Spleen (tissue), 11 donors: ENCODE measurements at regions not wholly inside any gene's neighbourhood (a gene's known extent, or its start where the extent isn't known, plus 50 kb on each side); places are given as distances from the start of the nearest gene placed in this dataset.

ENCODE experiments used
- DNase-seq: peaks from one replicate; pipeline ENCODE4 v3.0.0-alpha.2; 2020
- H3K27ac ChIP-seq, 8 donors: fragments of 200-600 bp; sonication (generic) in 7 of 8; 1 replicate in 4 of 8; 2 replicates in 4 of 8; pipeline versions ENCODE4 v1.5.0 to v1.8.0; 2016 to 2021; ENCODE audit warnings: inconsistent platforms in 4 of 8, mild to moderate bottlenecking in 4 of 8, moderate library complexity in 1 of 8
- H3K27me3 ChIP-seq, 7 donors: fragments of 200-600 bp; sonication (generic) in 6 of 7; replicated peaks in 1 of 7; 1 replicate in 4 of 7; 2 replicates in 3 of 7; pipeline versions ENCODE4 v1.5.0 to v1.8.0; 2016 to 2021; ENCODE audit warnings: inconsistent platforms in 3 of 7, mild to moderate bottlenecking in 1 of 7
- H3K36me3 ChIP-seq, 6 donors: fragments of 200-600 bp; sonication (generic) in 5 of 6; 1 replicate in 4 of 6; 2 replicates in 2 of 6; pipeline versions ENCODE4 v1.5.0 to v1.8.0; 2016 to 2021; ENCODE audit warnings: inconsistent platforms in 2 of 6
- H3K4me1 ChIP-seq, 6 donors: fragments of 200-600 bp; sonication (generic) in 5 of 6; 1 replicate in 3 of 6; 2 replicates in 3 of 6; pipeline versions ENCODE4 v1.5.0 to v1.8.0; 2016 to 2021; ENCODE audit warnings: inconsistent platforms in 3 of 6
- H3K4me3 ChIP-seq, 8 donors: fragments of 200-600 bp; sonication (generic) in 7 of 8; 1 replicate in 4 of 8; 2 replicates in 4 of 8; pipeline versions ENCODE4 v1.5.0 to v1.8.0; 2016 to 2021; ENCODE audit warnings: inconsistent platforms in 4 of 8, mild to moderate bottlenecking in 4 of 8, moderate library complexity in 2 of 8
- H3K9me3 ChIP-seq, 8 donors: fragments of 200-600 bp; sonication (generic) in 7 of 8; 1 replicate in 4 of 8; 2 replicates in 4 of 8; pipeline versions ENCODE4 v1.5.0 to v1.8.0; 2016 to 2021; ENCODE audit warnings: inconsistent platforms in 4 of 8
- CTCF ChIP-seq, 11 experiments: fragments of 200-600 bp in 7 of 11; fragments of 450-650 bp in 4 of 11; sonication (generic) in 4 of 11; IDR thresholded peaks in 8 of 11; conservative IDR thresholded peaks in 3 of 11; 1 replicate in 7 of 11; 2 replicates in 4 of 11; pipeline versions ENCODE4 v1.4.0 to v1.8.0; 2016 to 2021; ENCODE audit warnings: antibody characterized with exemption in 11 of 11, inconsistent platforms in 4 of 11, mild to moderate bottlenecking in 1 of 11
- POLR2A ChIP-seq, 3 donors: fragments of 450-650 bp; IDR thresholded peaks; one replicate each; pipeline ENCODE4 v1.5.1; 2017; ENCODE audit warnings: antibody characterized with exemption in 3 of 3, mild to moderate bottlenecking in 1 of 3
- POLR2AphosphoS5 ChIP-seq, 3 donors: sonication (generic); formaldehyde crosslinking; IDR thresholded peaks; one replicate each; pipeline ENCODE4 v1.5.1; 2017; ENCODE audit warnings: antibody characterized with exemption in 3 of 3
- WGBS, 5 donors: extraction: QIAGEN DNeasy Blood & Tissue Kit in 3 of 5; methylation state at CpG; one replicate each; pipeline versions ENCODE4 v1.1.5 to v1.1.7; 2013 to 2018; 5-methylcytosine and 5-hydroxymethylcytosine counted together
- intact Hi-C: fragments of 100-400 bp; cut with DNase I; formaldehyde crosslinking; loops from one replicate; pipeline ENCODE4 v1.15.0; 2023; ENCODE audit warnings: low total_unique reads
- donor health status: healthy with polysubstance abuse.
- donor health status: DM: no; HTN: no; CAD: no; lungs with moderate emphysema.
- donor health status: DM: no; HTN: no; CAD: no.
- donor health status: Bipolar disorder and iron deficiency.
- donor health status: healthy.
- donor health status: DM: no; HTN: no; CAD: no.
- donor health status: DM: yes; HTN: yes; CAD: no.

- Histone ChIP-seq H3K27me3 (no peaks in the 10 kb centered on the region), H3K27ac (no peak overlapping the region), H3K36me3 (no peaks in the 10 kb centered on the region), H3K4me1 (peaks cover 0 to 2% (median 0%) of the 10 kb centered on the region in 6 donors), H3K4me3 (no peak overlapping the region), H3K9me3 (no peaks in the 10 kb centered on the region)
- TF ChIP-seq CTCF (IDR thresholded peaks at IDR 0.05 in 8 of 11, conservative IDR thresholded peaks at IDR 0.05 in 3 of 11), result no peak
- 57 to 70% (median 60%) methylated on average over 3 of the region's 3 CpGs for WGBS, 5 donors
- no peak for DNase-seq
- intact Hi-C loops, result loop anchor here (10.0 kb wide), 1 partner anchor 340 kb away; no protein-coding TSS in a partner anchor
Measured at GRCh38 chr13:39274739-39275325, 236.6 kb downstream of the NHLRC3 start.

DNA sequence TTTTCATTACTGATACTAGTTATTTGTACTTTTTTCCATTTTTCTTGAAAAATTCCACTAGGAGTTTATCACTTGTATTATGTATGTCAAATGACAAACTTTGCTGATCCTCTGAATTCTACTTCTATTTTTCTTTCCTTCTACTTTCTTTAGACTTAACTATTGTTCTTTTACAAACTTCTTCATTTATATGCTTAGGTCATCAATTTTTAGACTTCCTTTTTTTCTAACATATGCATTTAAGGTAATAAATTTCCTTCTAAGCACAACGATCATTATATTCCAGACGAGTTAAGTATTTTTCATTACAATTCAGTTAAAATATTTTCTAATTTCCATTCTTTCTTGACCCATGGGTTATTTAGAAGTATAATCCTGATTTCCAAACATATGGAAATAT is 240.8 kb downstream of the NHLRC3 start:
- H3K4me1 ChIP-seq, result peaks cover 0 to 8% (median 1%) of the 10 kb centered on the region in 6 donors
- no peak overlapping the region for H3K4me3 ChIP-seq
- no peaks in the 10 kb centered on the region for H3K27me3 ChIP-seq
- no peak overlapping the region for H3K27ac ChIP-seq
- no peaks in the 10 kb centered on the region for H3K9me3 ChIP-seq
- 37 to 58% (median 42%) methylated on average over 2 of the region's 2 CpGs for WGBS, 5 donors
- no peak for DNase-seq
- H3K36me3 ChIP-seq, result no peaks in the 10 kb centered on the region
- intact Hi-C loops, result loop anchor here (10.0 kb wide), 1 partner anchor 336 kb away; no protein-coding TSS in a partner anchor
- TF ChIP-seq CTCF (IDR thresholded peaks at IDR 0.05 in 8 of 11, conservative IDR thresholded peaks at IDR 0.05 in 3 of 11), result no peak
- TF ChIP-seq POLR2A (IDR thresholded peaks at IDR 0.05), result no peak
- TF ChIP-seq POLR2AphosphoS5 (IDR thresholded peaks at IDR 0.05), result no peak

- intact Hi-C loops, result no loop called here
- DNase-seq, result no peak
- no peak for TF ChIP-seq POLR2AphosphoS5 (IDR thresholded peaks at IDR 0.05)
- TF ChIP-seq CTCF (IDR thresholded peaks at IDR 0.05 in 8 of 11, conservative IDR thresholded peaks at IDR 0.05 in 3 of 11), result no peak
- TF ChIP-seq POLR2A (IDR thresholded peaks at IDR 0.05), result no peak
- H3K27me3 ChIP-seq, result no peaks in the 10 kb centered on the region
- peaks cover 0 to 8% (median 0%) of the 10 kb centered on the region in 6 donors for H3K4me1 ChIP-seq
- WGBS, 5 donors, result 26 to 59% (median 47%) methylated on average over 1 of the region's 1 CpG
- H3K4me3 ChIP-seq, result no peak overlapping the region
- no peaks in the 10 kb centered on the region for H3K36me3 ChIP-seq
- H3K27ac ChIP-seq, result no peak overlapping the region
- peaks cover 0 to 6% (median 2%) of the 10 kb centered on the region in 8 donors for H3K9me3 ChIP-seq
Measured at GRCh38 chr13:39281539-39282150, 243.4 kb downstream of the NHLRC3 start.

GRCh38 chr13:39282400-39282972 is 244.2 kb downstream of the NHLRC3 start:
- Histone ChIP-seq H3K4me1 (peaks cover 0 to 8% (median 0%) of the 10 kb centered on the region in 6 donors), H3K9me3 (peaks cover 0 to 14% (median 10%) of the 10 kb centered on the region in 8 donors), H3K27me3 (no peaks in the 10 kb centered on the region), H3K36me3 (no peaks in the 10 kb centered on the region), H3K4me3 (no peak overlapping the region), H3K27ac (no peak overlapping the region)
- TF ChIP-seq POLR2A (IDR thresholded peaks at IDR 0.05), result no peak
- no peak for TF ChIP-seq POLR2AphosphoS5 (IDR thresholded peaks at IDR 0.05)
- TF ChIP-seq CTCF (IDR thresholded peaks at IDR 0.05 in 8 of 11, conservative IDR thresholded peaks at IDR 0.05 in 3 of 11), result no peak
- DNase-seq, result no peak
- intact Hi-C loops, result no loop called here
- WGBS, 5 donors, result 49 to 64% (median 62%) methylated on average over 4 of the region's 4 CpGs
